Inferior parietal cortex (tissue), 1 donor: ENCODE measurements at regions not wholly inside any gene's neighbourhood (a gene's known extent, or its start where the extent isn't known, plus 50 kb on each side); places are given as distances from the start of the nearest gene placed in this dataset.

Source experiments
- DNase-seq: peaks from one replicate; pipeline ENCODE4 v3.0.0-alpha.2; 2016; ENCODE audit errors: extremely low spot score

- no peak for DNase-seq
Observed at GRCh38 chr22:47279746-47280145, 517.3 kb downstream of the TBC1D22A start.

- no peak for DNase-seq
Observed at GRCh38 chr22:47279337-47279736, 516.9 kb downstream of the TBC1D22A start.

- no peak for DNase-seq
Observed at GRCh38 chr22:47278655-47279054, 516.2 kb downstream of the TBC1D22A start.

- DNase-seq = no peak
Observed at GRCh38 chr22:47277531-47277930, 515.1 kb downstream of the TBC1D22A start.

- DNase-seq = no peak
Observed at GRCh38 chr22:47276991-47277390, 514.5 kb downstream of the TBC1D22A start.

DNA sequence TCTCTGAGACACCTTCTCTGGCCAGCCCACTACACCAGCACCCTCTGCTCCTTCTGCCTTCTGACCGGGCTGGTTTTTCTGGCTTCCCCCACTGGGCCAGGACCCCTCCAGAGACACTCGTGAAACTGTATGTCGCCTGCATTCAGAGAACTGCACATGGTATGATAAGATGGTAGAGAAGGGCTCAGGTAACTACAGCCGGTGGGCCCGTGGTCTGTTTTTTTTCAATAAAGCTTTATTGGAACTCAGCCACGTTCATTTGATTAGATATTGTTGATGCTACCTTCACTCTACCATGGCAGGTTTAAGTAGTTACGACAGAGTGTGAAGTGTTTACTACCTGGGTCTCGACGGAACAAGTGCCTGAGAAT is 514.0 kb downstream of the TBC1D22A start:
- DNase-seq = no peak

DNA sequence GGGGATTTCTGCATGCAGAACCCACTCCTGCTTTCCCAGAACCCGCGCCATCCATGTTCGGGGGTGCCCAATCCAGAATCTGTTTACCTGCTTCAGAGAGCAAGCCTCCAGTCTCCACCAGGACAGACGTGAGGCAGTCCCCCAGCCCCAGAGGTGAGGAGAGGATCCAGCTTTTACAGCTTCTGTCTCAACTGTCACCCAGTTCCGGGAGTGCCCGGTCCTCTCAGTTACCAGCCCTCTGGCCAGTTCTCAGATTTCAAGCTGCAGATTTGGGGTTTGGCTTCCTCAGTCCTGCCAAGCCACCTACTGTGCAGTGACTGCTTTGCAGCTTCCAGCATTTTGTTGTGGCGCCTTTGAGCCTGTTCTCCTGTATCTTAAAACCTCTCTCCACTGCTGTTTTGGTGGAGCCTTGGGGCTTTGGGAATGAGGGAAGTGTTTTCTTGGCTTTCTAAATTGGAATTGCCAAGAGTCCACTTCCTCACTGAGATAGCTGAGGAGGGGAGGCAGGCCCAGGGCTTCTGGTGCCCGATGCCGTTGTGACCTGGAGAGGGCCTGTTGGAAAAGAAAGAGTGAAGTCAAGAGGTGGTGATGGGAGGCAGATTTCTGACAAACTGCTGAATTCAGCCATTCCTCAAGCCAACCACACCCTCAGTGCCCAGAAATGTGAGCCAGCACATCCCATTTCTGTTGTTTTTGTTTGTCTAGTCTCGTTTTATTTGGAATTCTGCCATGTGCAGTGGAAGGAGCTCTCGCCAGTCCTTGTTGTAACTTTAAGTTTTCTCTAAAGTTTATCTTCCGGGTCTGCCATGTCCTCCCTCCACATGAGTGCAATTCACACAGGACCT is 513.4 kb downstream of the TBC1D22A start:
- no peak for DNase-seq

DNA sequence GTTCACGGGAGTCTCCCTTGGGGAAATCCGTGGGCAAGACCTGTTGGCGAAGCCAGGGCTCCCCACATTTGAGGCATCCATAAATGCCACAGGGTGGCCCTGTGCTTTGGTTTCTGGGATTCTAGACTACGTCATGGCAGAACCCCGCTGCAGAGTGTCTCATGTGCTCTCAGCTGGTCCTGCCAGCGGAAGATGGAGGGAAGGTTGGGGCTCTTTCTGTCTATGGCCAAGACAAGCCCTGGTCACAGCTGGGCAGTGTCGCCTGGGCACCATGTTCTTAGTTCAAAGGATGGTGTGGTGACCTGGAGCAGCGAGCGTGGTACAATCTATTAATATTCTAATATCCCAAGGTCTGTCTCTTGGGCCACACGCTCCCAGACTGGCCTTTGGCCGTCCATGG is 511.7 kb downstream of the TBC1D22A start:
- no peak for DNase-seq

- DNase-seq = no peak
Observed at GRCh38 chr22:47270463-47271135, 508.1 kb downstream of the TBC1D22A start.

DNA sequence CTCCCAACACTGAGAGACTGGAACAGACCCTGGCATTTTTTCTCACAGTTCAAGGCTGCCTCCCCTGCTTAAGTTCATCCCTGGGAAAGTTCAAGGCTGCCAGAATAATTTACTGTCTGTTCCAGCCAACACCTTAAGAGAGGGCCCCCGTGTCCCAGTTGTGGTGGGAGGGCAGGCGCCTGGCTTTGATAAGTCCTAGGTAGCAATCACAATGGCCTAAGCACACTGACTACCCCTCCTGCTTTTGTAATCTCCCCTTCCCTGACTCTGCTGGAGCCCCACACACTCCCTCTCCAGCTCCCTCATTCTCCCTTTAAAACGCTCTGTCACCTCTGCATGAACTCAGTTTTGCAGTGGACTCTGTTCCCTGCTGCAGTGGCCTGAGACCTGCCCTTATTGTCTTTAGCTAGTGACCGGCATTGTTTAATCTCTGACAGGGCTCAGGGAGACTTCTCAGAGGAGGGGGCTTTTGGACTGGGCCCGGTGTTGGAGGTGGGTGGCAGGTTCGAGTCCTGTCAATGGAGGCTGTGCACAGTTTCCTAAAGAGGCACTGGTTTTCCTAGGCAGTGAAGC is 507.2 kb downstream of the TBC1D22A start:
- DNase-seq = no peak

- DNase-seq = no peak
Observed at GRCh38 chr22:47267513-47268282, 505.2 kb downstream of the TBC1D22A start.

- DNase-seq = no peak
Observed at GRCh38 chr22:47266329-47266728, 503.9 kb downstream of the TBC1D22A start.

DNA sequence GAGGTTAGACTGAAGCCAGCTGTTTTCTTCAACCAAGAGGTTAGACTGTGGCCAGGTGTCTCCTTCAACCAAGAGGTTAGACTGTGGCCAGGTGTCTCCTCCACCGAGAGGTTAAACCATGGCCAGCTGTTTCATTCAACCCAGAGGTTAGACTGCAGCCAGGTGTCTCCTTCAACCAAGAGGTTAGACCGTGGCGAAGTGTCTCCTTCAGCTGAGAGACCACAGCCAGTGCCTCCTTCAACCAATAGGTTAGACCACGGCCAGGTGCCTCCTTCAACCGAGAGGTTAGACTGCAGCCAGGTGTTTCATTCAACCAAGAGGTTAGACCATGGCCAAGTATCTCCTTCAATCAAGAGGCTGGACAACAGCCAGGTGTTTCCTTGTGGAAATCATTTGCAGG is 498.1 kb downstream of the TBC1D22A start:
- DNase-seq = no peak

- no peak for DNase-seq
Observed at GRCh38 chr22:47259990-47260389, 497.5 kb downstream of the TBC1D22A start.

- DNase-seq = no peak
Observed at GRCh38 chr22:47259049-47259448, 496.6 kb downstream of the TBC1D22A start.

GRCh38 chr22:47257976-47258375 is 495.5 kb downstream of the TBC1D22A start:
- DNase-seq = no peak

DNA sequence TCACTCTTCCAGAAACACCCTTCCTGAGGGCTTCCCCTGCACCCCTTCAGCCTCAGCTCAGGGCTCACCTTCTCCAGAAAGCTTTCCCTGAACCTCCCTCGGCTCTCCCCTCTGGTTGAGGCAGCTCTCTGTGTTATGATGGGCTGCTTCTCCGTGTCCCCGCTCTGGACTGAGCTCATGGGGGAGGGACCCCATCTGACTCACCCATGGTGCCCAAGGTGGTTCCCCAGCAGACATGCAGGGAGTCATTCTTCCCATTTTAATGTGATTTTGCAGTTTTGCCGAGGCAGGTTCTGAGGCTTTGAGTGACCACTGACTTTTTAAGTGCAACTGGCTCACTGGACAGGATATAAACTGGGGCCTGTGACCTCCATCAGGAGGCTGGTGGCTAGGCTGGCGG is 495.1 kb downstream of the TBC1D22A start:
- DNase-seq = no peak

- DNase-seq = no peak
Observed at GRCh38 chr22:47251911-47252310, 489.5 kb downstream of the TBC1D22A start.

DNA sequence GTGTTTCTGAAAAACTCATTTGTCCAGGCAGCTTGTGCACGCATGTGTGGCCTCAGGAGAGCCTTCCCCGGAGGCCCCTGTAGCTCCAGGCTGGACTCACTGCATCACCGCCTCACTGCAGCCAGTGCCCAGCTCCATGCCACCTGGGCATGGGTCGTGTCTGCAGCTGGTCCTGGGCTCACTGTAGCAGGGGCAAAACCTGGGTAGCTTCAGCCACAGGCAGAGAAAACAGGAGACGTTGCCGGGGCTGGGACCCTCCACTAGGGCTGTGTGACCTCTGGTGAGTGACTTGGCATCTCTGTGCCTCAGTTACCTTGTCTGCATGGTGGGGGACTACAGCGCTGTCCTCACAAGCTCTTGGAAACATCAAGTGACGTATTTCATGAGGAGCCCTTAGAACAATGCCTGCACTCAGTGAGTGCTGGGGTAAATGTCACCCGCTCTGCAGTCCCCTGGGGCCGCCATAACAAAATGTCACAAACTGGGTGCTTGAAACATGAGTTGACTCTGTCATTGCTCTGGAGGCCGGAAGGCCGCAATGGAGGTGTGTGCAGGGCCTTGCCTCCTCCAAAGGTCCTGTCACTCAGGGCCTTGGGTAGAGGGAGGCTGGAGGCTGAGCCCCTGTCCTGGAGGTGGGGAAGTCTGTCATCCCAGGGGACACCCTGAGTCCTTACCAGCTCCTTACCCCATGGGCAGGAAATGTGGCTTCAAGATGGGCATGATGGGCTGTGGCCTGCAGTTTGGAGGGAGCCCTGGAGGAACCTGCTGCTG is 488.7 kb downstream of the TBC1D22A start:
- no peak for DNase-seq

DNA sequence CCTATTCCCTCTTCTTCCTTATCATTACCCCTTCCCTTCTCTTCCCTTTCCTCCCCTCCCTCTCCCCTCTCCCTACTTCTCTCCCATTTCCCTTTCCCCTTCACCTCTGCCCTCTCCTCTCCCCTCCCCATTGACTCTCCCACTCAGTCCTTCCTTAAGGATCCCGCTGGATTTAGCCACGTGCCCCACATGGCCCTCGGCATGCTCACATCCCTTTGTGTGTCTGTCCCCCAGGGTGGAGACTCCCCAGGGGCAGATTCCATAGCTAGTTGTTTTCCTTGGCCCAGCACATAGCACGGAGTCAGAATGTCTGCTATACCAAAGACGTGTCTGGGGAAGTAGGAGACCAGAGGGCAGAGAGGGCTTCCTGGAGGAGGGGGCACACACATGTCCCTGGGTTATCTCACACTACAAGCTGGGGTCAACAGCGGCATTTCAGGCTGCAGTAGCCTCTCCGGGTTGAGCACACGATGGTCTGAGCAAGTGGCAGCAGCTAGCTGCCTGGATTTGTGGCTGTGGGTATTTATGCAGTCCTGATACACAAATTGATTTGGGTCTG is 487.0 kb downstream of the TBC1D22A start:
- DNase-seq = no peak

DNA sequence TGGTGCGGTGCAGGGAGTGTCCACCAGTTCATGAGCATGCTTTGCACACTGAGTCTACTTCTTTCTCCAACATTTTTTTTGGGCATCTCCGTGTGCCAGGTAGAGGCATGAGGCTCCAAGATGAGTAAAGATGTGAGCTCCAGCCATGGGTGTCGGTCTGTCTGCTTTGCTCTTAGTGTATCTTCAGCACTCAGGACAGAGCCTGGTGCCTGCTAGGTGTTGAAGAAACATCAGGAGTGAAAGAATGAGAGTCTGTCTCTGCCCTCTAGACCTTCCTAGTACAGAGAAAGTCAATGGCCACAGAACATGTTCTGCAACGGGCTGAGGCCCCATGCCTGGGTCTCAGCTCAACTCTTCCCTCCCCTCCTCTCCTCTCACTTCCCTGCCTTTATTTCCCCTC is 486.5 kb downstream of the TBC1D22A start:
- DNase-seq = no peak
